ENCODE measurements at regions not wholly inside any gene's neighbourhood (a gene's known extent, or its start where the extent isn't known, plus 50 kb on each side); places are given as distances from the start of the nearest gene placed in this dataset.

- TF ChIP-seq POLR2AphosphoS5 (IDR thresholded peaks at IDR 0.05; ENCODE audit: low read depth, low read length) (no peak), REST (IDR thresholded peaks at IDR 0.05; ENCODE audit: insufficient read depth in 1 of 2, low read depth in 2 of 2, low read length in 2 of 2) (no peak), FOXP2 (optimal IDR thresholded peaks at IDR 0.05; ENCODE audit: borderline replicate concordance, extremely low read depth, extremely low read length, insufficient read depth) (no peak), SIN3A (IDR thresholded peaks at IDR 0.05; ENCODE audit: borderline replicate concordance, insufficient read depth, low read length) (no peak), TAF1 (IDR thresholded peaks at IDR 0.05; ENCODE audit: borderline replicate concordance, insufficient read depth, low read length) (no peak)
These were observed 232.6 kb upstream of the POU3F1 start for GRCh38 chr1:38279148-38279547.

- TF ChIP-seq SIN3A (IDR thresholded peaks at IDR 0.05; ENCODE audit: borderline replicate concordance, insufficient read depth, low read length) (no peak), REST (IDR thresholded peaks at IDR 0.05; ENCODE audit: insufficient read depth in 1 of 2, low read depth in 2 of 2, low read length in 2 of 2) (no peak), FOXP2 (optimal IDR thresholded peaks at IDR 0.05; ENCODE audit: borderline replicate concordance, extremely low read depth, extremely low read length, insufficient read depth) (no peak), POLR2AphosphoS5 (IDR thresholded peaks at IDR 0.05; ENCODE audit: low read depth, low read length) (no peak), TAF1 (IDR thresholded peaks at IDR 0.05; ENCODE audit: borderline replicate concordance, insufficient read depth, low read length) (no peak)
These were observed 231.1 kb upstream of the POU3F1 start for GRCh38 chr1:38277646-38278045.

GRCh38 chr1:38275960-38276359 lies 229.4 kb upstream of the POU3F1 start:
- TF ChIP-seq FOXP2 (optimal IDR thresholded peaks at IDR 0.05; ENCODE audit: borderline replicate concordance, extremely low read depth, extremely low read length, insufficient read depth) (no peak), SIN3A (IDR thresholded peaks at IDR 0.05; ENCODE audit: borderline replicate concordance, insufficient read depth, low read length) (no peak), REST (IDR thresholded peaks at IDR 0.05; ENCODE audit: insufficient read depth in 1 of 2, low read depth in 2 of 2, low read length in 2 of 2) (no peak), POLR2AphosphoS5 (IDR thresholded peaks at IDR 0.05; ENCODE audit: low read depth, low read length) (no peak), TAF1 (IDR thresholded peaks at IDR 0.05; ENCODE audit: borderline replicate concordance, insufficient read depth, low read length) (no peak)

- TF ChIP-seq FOXP2 (optimal IDR thresholded peaks at IDR 0.05; ENCODE audit: borderline replicate concordance, extremely low read depth, extremely low read length, insufficient read depth) (no peak), REST (IDR thresholded peaks at IDR 0.05; ENCODE audit: insufficient read depth in 1 of 2, low read depth in 2 of 2, low read length in 2 of 2) (no peak), POLR2AphosphoS5 (IDR thresholded peaks at IDR 0.05; ENCODE audit: low read depth, low read length) (no peak), SIN3A (IDR thresholded peaks at IDR 0.05; ENCODE audit: borderline replicate concordance, insufficient read depth, low read length) (no peak), TAF1 (IDR thresholded peaks at IDR 0.05; ENCODE audit: borderline replicate concordance, insufficient read depth, low read length) (no peak)
These were observed 228.4 kb upstream of the POU3F1 start for GRCh38 chr1:38274974-38275373.

Data from PFSK-1 (cell line).